PC-3 (cell line): ENCODE measurements at regions not wholly inside any gene's neighbourhood (a gene's known extent, or its start where the extent isn't known, plus 50 kb on each side); places are given as distances from the start of the nearest gene placed in this dataset.

ENCODE experiments used
- ATAC-seq: fragments of 200-7000 bp; cut with Tn5 transposase; 2 replicates; pipeline ENCODE4 v1.9.1; 2020; ENCODE audit warnings: mild to moderate bottlenecking, moderate library complexity
- BruUV-seq: library from RNA; stranded (reverse); fragments of 400-500 nt; replicated peaks from 2 replicates; lab custom pipeline; 2021; lab: Mats Ljungman, UMichigan
- CTCF ChIA-PET: fragments of 300-600 bp; sonication (Branson Sonifier 250); formaldehyde crosslinking; loops from one replicate; lab custom pipeline; 2022; ENCODE audit warnings: antibody characterized with exemption; lab: Charles Lee
- POLR2A ChIA-PET: fragments of 300-600 bp; sonication (Branson Sonifier 250); formaldehyde crosslinking; loops from one replicate; lab custom pipeline; 2022; ENCODE audit warnings: antibody characterized with exemption; ENCODE audit not compliant: unreplicated experiment; lab: Charles Lee
- DNase-seq: peaks from one replicate; pipeline ENCODE4 v3.0.0-alpha.2; 2015
- H2AFZ ChIP-seq: fragments of 300-600 bp; sonication (generic); 2 replicates; pipeline ENCODE4 v1.6.0; 2016; ENCODE audit warnings: antibody characterized with exemption, low read length
- H3F3A ChIP-seq: fragments of 300-600 bp; sonication (generic); one replicate; pipeline ENCODE4 v1.6.0; 2017; ENCODE audit warnings: antibody characterized with exemption, low read length, control low read depth, mild to moderate bottlenecking; ENCODE audit not compliant: unreplicated experiment
- H3K27ac ChIP-seq: fragments of 300-600 bp; sonication (generic); 2 replicates; pipeline ENCODE4 v1.5.1; 2016; ENCODE audit warnings: mild to moderate bottlenecking, low read length
- H3K27me3 ChIP-seq: fragments of 300-600 bp; sonication (generic); 2 replicates; pipeline ENCODE4 v1.6.1; 2016; ENCODE audit warnings: low read length, mixed read lengths
- H3K36me3 ChIP-seq: fragments of 300-600 bp; sonication (generic); 2 replicates; pipeline ENCODE4 v1.6.1; 2016; ENCODE audit warnings: low read depth, mixed run types, low read length, mixed read lengths
- H3K4me1 ChIP-seq: fragments of 300-600 bp; sonication (generic); 2 replicates; pipeline ENCODE4 v1.5.1; 2016; ENCODE audit warnings: low read length; ENCODE audit not compliant: insufficient read depth
- H3K4me2 ChIP-seq: fragments of 300-600 bp; sonication (generic); 2 replicates; pipeline ENCODE4 v1.6.0; 2016; ENCODE audit warnings: low read length
- H3K4me3 ChIP-seq: fragments of 300-600 bp; sonication (generic); 2 replicates; pipeline ENCODE4 v1.5.1; 2016; ENCODE audit warnings: mild to moderate bottlenecking, low read length, mixed read lengths
- H3K79me2 ChIP-seq: fragments of 300-600 bp; sonication (generic); 2 replicates; pipeline ENCODE4 v1.6.1; 2017; ENCODE audit warnings: low read length, mixed read lengths
- H3K9ac ChIP-seq: fragments of 300-600 bp; sonication (generic); 2 replicates; pipeline ENCODE4 v1.6.0; 2016; ENCODE audit warnings: mild to moderate bottlenecking, low read length
- H3K9me2 ChIP-seq: fragments of 300-600 bp; sonication (generic); replicated peaks from 2 replicates; pipeline ENCODE4 v1.6.1; 2016; ENCODE audit warnings: mixed run types, low read length, mixed read lengths
- H3K9me3 ChIP-seq: fragments of 300-600 bp; sonication (generic); 2 replicates; pipeline ENCODE4 v1.6.1; 2016; ENCODE audit warnings: low read length, mixed read lengths
- H4K20me1 ChIP-seq: fragments of 300-600 bp; sonication (generic); 2 replicates; pipeline ENCODE4 v1.6.1; 2016; ENCODE audit warnings: low read length, mixed read lengths
- EZH2 ChIP-seq: fragments of 300-600 bp; sonication (generic); IDR thresholded peaks from one replicate; pipeline ENCODE4 v1.6.1; 2017; ENCODE audit warnings: antibody characterized with exemption, mild to moderate bottlenecking, low read length; ENCODE audit not compliant: unreplicated experiment
- EZH2phosphoT487 ChIP-seq: fragments of 300-600 bp; sonication (generic); IDR thresholded peaks from 2 replicates; pipeline ENCODE4 v1.6.1; 2018; ENCODE audit warnings: mild to moderate bottlenecking, antibody characterized with exemption, low read length, borderline replicate concordance
- intact Hi-C: fragments of 100-400 bp; cut with micrococcal nuclease; formaldehyde crosslinking; loops from 2 replicates; pipeline ENCODE4 v1.9.0; 2023
- TF ChIP-seq, protein P1 (sequence below): fragments of 300-600 bp; sonication (generic); conservative IDR thresholded peaks from 2 replicates; pipeline ENCODE4 v1.5.1; 2017; ENCODE audit warnings: antibody characterized with exemption, low read depth, mild to moderate bottlenecking, low read length

DNA sequence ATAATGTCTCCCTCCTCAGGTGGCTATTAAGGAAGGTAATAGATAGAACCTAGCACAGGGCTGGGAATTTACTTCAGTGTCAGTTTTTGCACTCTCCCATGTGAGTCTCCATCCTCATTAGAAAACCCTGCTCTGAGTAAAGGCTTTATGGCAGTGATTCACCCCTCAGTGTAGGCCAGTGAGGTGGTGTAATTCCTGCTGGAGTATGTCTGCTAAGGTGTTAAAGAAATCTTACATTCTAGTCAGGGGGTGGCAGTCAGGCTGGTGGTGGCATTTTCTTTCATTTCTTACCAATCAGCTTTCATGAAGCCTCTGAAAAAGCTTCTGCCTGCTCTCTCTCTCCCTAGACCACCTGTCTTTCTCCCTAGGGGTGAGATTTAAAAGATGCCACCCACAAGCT is 138.8 kb upstream of the CCL2 start:
- no peak for ATAC-seq
- H3K27me3 ChIP-seq = no peaks in the 10 kb centered on the region
- no peaks in the 10 kb centered on the region for H3K36me3 ChIP-seq
- no peak overlapping the region for H3K4me3 ChIP-seq
- intact Hi-C loops = no loop called here
- ChIA-PET CTCF (no interaction called here), POLR2A (no interaction called here)
- no peaks in the 10 kb centered on the region for H3K9me2 ChIP-seq
- H3K4me1 ChIP-seq = no peaks in the 10 kb centered on the region
- no peak overlapping the region for H2AFZ ChIP-seq
- BruUV-seq = no TSS peak
- H3K4me2 ChIP-seq = no peak overlapping the region
- TF ChIP-seq EZH2phosphoT487 (no peak), EZH2 (no peak)
- TF ChIP-seq, protein P1, sequence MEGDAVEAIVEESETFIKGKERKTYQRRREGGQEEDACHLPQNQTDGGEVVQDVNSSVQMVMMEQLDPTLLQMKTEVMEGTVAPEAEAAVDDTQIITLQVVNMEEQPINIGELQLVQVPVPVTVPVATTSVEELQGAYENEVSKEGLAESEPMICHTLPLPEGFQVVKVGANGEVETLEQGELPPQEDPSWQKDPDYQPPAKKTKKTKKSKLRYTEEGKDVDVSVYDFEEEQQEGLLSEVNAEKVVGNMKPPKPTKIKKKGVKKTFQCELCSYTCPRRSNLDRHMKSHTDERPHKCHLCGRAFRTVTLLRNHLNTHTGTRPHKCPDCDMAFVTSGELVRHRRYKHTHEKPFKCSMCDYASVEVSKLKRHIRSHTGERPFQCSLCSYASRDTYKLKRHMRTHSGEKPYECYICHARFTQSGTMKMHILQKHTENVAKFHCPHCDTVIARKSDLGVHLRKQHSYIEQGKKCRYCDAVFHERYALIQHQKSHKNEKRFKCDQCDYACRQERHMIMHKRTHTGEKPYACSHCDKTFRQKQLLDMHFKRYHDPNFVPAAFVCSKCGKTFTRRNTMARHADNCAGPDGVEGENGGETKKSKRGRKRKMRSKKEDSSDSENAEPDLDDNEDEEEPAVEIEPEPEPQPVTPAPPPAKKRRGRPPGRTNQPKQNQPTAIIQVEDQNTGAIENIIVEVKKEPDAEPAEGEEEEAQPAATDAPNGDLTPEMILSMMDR = no peak
- no peak overlapping the region for H3K9ac ChIP-seq
- H4K20me1 ChIP-seq = no peaks in the 10 kb centered on the region
- no peak for DNase-seq
- H3K27ac ChIP-seq = no peak overlapping the region
- H3F3A ChIP-seq = no peaks in the 10 kb centered on the region
- no peaks in the 10 kb centered on the region for H3K79me2 ChIP-seq
- no peaks in the 10 kb centered on the region for H3K9me3 ChIP-seq

DNA sequence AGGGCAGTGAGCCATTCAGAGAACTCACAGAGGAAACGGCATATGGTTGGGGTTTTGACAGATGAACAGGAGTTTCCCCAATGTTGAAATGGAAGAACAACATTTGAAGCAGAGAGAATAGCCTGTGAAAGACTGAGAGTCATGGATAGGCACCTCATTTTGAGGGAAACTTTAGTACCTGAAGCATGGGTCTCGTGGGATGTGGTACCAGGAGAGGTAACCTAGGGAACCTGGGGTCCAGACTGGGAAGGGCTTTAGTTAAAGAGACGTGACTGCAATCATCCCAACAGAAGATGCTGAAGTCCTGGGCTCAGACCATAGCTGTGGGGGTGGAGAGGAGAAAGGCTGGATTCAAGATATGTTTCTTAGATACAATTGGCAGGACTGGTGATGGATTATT is 137.8 kb upstream of the CCL2 start:
- H3K4me1 ChIP-seq = no peaks in the 10 kb centered on the region
- no peaks in the 10 kb centered on the region for H3K36me3 ChIP-seq
- no peak overlapping the region for H3K4me3 ChIP-seq
- no peak for TF ChIP-seq EZH2phosphoT487
- no peak for TF ChIP-seq EZH2
- TF ChIP-seq, protein P1 = no peak
- H3K79me2 ChIP-seq = no peaks in the 10 kb centered on the region
- no TSS peak for BruUV-seq
- intact Hi-C loops = no loop called here
- H3K27ac ChIP-seq = no peak overlapping the region
- H3K4me2 ChIP-seq = no peak overlapping the region
- no peaks in the 10 kb centered on the region for H3K9me2 ChIP-seq
- no peak for ATAC-seq
- no peaks in the 10 kb centered on the region for H4K20me1 ChIP-seq
- no peaks in the 10 kb centered on the region for H3F3A ChIP-seq
- no peak for DNase-seq
- no peak overlapping the region for H2AFZ ChIP-seq
- CTCF ChIA-PET = no interaction called here
- H3K9ac ChIP-seq = no peak overlapping the region
- no peaks in the 10 kb centered on the region for H3K27me3 ChIP-seq
- H3K9me3 ChIP-seq = no peaks in the 10 kb centered on the region
- POLR2A ChIA-PET = no interaction called here

DNA sequence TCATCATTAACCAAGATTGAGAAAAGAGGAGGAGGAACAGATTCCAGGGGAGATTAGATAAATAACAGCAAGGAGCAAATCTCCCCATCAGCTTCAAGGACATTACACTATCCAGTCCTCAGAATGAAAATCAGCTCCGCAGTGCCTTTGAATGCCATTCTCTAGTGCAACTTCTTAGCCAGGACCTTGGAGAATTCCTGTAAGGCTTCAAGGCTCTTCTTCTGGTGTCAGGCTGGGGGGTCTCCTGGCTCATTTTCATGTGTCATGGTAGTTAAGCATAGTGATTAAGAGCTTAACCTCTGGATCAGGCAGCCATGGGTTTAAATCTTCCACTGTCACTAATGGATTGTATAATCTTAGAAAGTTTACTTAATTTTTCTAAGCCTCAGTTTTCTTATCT is 137.3 kb upstream of the CCL2 start:
- Histone ChIP-seq H3K27me3 (no peaks in the 10 kb centered on the region), H3K27ac (no peak overlapping the region), H3K9me3 (no peaks in the 10 kb centered on the region), H3K36me3 (no peaks in the 10 kb centered on the region), H3K4me1 (no peaks in the 10 kb centered on the region), H3K79me2 (no peaks in the 10 kb centered on the region), H3F3A (no peaks in the 10 kb centered on the region), H3K9ac (no peak overlapping the region), H3K4me3 (no peak overlapping the region), H3K4me2 (no peak overlapping the region), H2AFZ (no peak overlapping the region), H3K9me2 (no peaks in the 10 kb centered on the region), H4K20me1 (no peaks in the 10 kb centered on the region)
- POLR2A ChIA-PET = no interaction called here
- DNase-seq (no peak), ATAC-seq (no peak)
- CTCF ChIA-PET = no interaction called here
- BruUV-seq = no TSS peak
- TF ChIP-seq EZH2phosphoT487 (no peak), EZH2 (no peak)
- TF ChIP-seq, protein P1 = no peak
- intact Hi-C loops = no loop called here
